Thyroid gland (tissue), 4 donors: ENCODE measurements at regions not wholly inside any gene's neighbourhood (a gene's known extent, or its start where the extent isn't known, plus 50 kb on each side); places are given as distances from the start of the nearest gene placed in this dataset.

ENCODE experiments used
- POLR2A ChIP-seq, 2 donors: fragments of 450-650 bp; IDR thresholded peaks; one replicate each; pipeline ENCODE4 v1.6.1; 2017; ENCODE audit warnings: antibody characterized with exemption in 2 of 2, mild to moderate bottlenecking in 2 of 2, moderate library complexity in 1 of 2
- TF ChIP-seq, protein P1 (sequence below), 6 experiments: fragments of 200-600 bp in 3 of 6; fragments of 450-650 bp in 3 of 6; sonication (generic) in 3 of 6; IDR thresholded peaks; one replicate each; pipeline ENCODE4 v1.5.1; 2016 to 2019; ENCODE audit warnings: antibody characterized with exemption in 6 of 6, mild to moderate bottlenecking in 2 of 6, inconsistent platforms in 1 of 6, moderate library complexity in 1 of 6

DNA sequence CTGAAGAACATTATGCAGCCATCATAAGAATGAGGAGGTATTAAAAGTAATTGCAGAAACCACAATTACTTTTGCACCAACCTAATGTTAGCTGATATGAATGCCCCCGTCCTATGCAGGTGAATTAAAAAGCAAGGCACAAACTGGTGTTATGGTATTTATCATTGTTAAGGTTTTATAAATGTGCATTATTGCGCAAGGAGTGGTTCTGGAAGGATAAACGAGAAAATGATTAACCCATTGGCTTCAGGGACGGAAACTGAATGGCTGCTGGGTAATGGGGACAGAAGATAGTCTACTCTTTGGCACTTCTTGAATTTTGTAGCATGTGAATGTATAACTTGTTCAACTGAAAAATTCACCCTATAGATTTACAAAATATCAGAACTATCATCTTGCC lies 148.6 kb upstream of the SALL4 start:
- TF ChIP-seq, protein P1, sequence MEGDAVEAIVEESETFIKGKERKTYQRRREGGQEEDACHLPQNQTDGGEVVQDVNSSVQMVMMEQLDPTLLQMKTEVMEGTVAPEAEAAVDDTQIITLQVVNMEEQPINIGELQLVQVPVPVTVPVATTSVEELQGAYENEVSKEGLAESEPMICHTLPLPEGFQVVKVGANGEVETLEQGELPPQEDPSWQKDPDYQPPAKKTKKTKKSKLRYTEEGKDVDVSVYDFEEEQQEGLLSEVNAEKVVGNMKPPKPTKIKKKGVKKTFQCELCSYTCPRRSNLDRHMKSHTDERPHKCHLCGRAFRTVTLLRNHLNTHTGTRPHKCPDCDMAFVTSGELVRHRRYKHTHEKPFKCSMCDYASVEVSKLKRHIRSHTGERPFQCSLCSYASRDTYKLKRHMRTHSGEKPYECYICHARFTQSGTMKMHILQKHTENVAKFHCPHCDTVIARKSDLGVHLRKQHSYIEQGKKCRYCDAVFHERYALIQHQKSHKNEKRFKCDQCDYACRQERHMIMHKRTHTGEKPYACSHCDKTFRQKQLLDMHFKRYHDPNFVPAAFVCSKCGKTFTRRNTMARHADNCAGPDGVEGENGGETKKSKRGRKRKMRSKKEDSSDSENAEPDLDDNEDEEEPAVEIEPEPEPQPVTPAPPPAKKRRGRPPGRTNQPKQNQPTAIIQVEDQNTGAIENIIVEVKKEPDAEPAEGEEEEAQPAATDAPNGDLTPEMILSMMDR (IDR thresholded peaks at IDR 0.05) = no peak
- TF ChIP-seq POLR2A (IDR thresholded peaks at IDR 0.05) = no peak
